WTC11 (cell line): ENCODE measurements at regions not wholly inside any gene's neighbourhood (a gene's known extent, or its start where the extent isn't known, plus 50 kb on each side); places are given as distances from the start of the nearest gene placed in this dataset.

ENCODE experiments used
- ATAC-seq: fragments of 200-7000 bp; cut with Tn5 transposase; 2 replicates; pipeline ENCODE4 v1.10.0; 2021; ENCODE audit warnings: mild to moderate bottlenecking, moderate library complexity
- CTCF ChIA-PET: fragments of 300-600 bp; sonication (Branson Sonifier 250); formaldehyde crosslinking; loops from one replicate; lab custom pipeline; 2021; ENCODE audit warnings: antibody characterized with exemption; lab: Charles Lee
- POLR2A ChIA-PET: fragments of 350-600 bp; sonication (Branson Sonifier 250); formaldehyde crosslinking; loops from one replicate; lab custom pipeline; 2021; ENCODE audit warnings: antibody characterized with exemption; lab: Charles Lee
- DNase-seq: peaks from one replicate; pipeline ENCODE4 v3.0.0; 2021; ENCODE audit warnings: low spot score
- H3K27ac Mint-ChIP-seq: 2 replicates; pipeline ENCODE4 v1.8.0; 2021; ENCODE audit warnings: mixed read lengths
- H3K27me3 Mint-ChIP-seq: 2 replicates; pipeline ENCODE4 v1.8.0; 2021; ENCODE audit warnings: low read depth, mild to moderate bottlenecking, moderate library complexity, mixed read lengths
- H3K36me3 Mint-ChIP-seq: 2 replicates; pipeline ENCODE4 v1.8.0; 2021; ENCODE audit warnings: mixed read lengths
- H3K4me1 Mint-ChIP-seq: 2 replicates; pipeline ENCODE4 v1.8.0; 2022; ENCODE audit warnings: mixed read lengths
- H3K4me3 Mint-ChIP-seq: 2 replicates; pipeline ENCODE4 v1.8.0; 2021; ENCODE audit warnings: mild to moderate bottlenecking, moderate library complexity, mixed read lengths
- H3K9me3 Mint-ChIP-seq: 2 replicates; pipeline ENCODE4 v1.8.0; 2021; ENCODE audit warnings: mixed read lengths
- AFF4 ChIP-seq: sonication (generic); formaldehyde crosslinking; IDR thresholded peaks from 2 replicates; pipeline ENCODE4 v1.8.1; 2023; ENCODE audit warnings: mild to moderate bottlenecking, missing genetic modification reagents, borderline replicate concordance
- GRHL2 ChIP-seq: fragments of 250-450 bp; sonication (Bioruptor Pico); IDR thresholded peaks from 2 replicates; pipeline ENCODE4 v1.8.0; 2022; ENCODE audit warnings: mild to moderate bottlenecking, moderate library complexity; ENCODE audit not compliant: insufficient replicate concordance, severe bottlenecking
- HMGXB4 ChIP-seq: sonication (generic); formaldehyde crosslinking; IDR thresholded peaks from 2 replicates; pipeline ENCODE4 v1.8.1; 2023; ENCODE audit warnings: mild to moderate bottlenecking, moderate library complexity, missing genetic modification reagents
- IRF2 ChIP-seq: sonication (generic); formaldehyde crosslinking; IDR thresholded peaks from 2 replicates; pipeline ENCODE4 v1.8.0; 2022; ENCODE audit warnings: low read depth, missing genetic modification reagents, borderline replicate concordance
- MYBL2 ChIP-seq: sonication (generic); formaldehyde crosslinking; IDR thresholded peaks from 2 replicates; pipeline ENCODE4 v1.8.1; 2023; ENCODE audit warnings: mild to moderate bottlenecking, moderate library complexity, missing genetic modification reagents
- NFATC4 ChIP-seq: fragments of 250-450 bp; sonication (Bioruptor Pico); IDR thresholded peaks from 2 replicates; pipeline ENCODE4 v1.9.0; 2021; ENCODE audit warnings: mild to moderate bottlenecking
- NR3C1 ChIP-seq: sonication (generic); formaldehyde crosslinking; conservative IDR thresholded peaks from 2 replicates; pipeline ENCODE4 v1.8.1; 2023; ENCODE audit warnings: low read depth, mild to moderate bottlenecking, missing genetic modification reagents
- OVOL2 ChIP-seq: fragments of 250-450 bp; sonication (Bioruptor Pico); IDR thresholded peaks from 2 replicates; pipeline ENCODE4 v1.9.0; 2021; ENCODE audit warnings: mild to moderate bottlenecking, borderline replicate concordance
- PRDM15 ChIP-seq: sonication (generic); formaldehyde crosslinking; IDR thresholded peaks from 2 replicates; pipeline ENCODE4 v1.8.0; 2022; ENCODE audit warnings: missing genetic modification reagents
- RORB ChIP-seq: fragments of 250-450 bp; sonication (Bioruptor Pico); IDR thresholded peaks from 2 replicates; pipeline ENCODE4 v1.9.0; 2021; ENCODE audit warnings: mild to moderate bottlenecking
- SMAD4 ChIP-seq: sonication (generic); formaldehyde crosslinking; IDR thresholded peaks from 2 replicates; pipeline ENCODE4 v1.8.0; 2022; ENCODE audit warnings: mild to moderate bottlenecking, missing genetic modification reagents
- SOX15 ChIP-seq: fragments of 250-450 bp; sonication (Bioruptor Pico); IDR thresholded peaks from 2 replicates; pipeline ENCODE4 v1.9.0; 2021; ENCODE audit warnings: mild to moderate bottlenecking
- TP53 ChIP-seq: sonication (generic); formaldehyde crosslinking; IDR thresholded peaks from 2 replicates; pipeline ENCODE4 v1.8.1; 2023; ENCODE audit warnings: mild to moderate bottlenecking, missing genetic modification reagents
- ZBTB21 ChIP-seq: sonication (generic); formaldehyde crosslinking; IDR thresholded peaks from 2 replicates; pipeline ENCODE4 v1.8.1; 2023; ENCODE audit warnings: mild to moderate bottlenecking, missing genetic modification reagents, borderline replicate concordance
- ZMAT4 ChIP-seq: fragments of 250-450 bp; sonication (Bioruptor Pico); IDR thresholded peaks from 2 replicates; pipeline ENCODE4 v1.9.0; 2021; ENCODE audit warnings: mild to moderate bottlenecking
- ZNF281 ChIP-seq: sonication (generic); formaldehyde crosslinking; IDR thresholded peaks from 2 replicates; pipeline ENCODE4 v1.8.0; 2023; ENCODE audit warnings: mild to moderate bottlenecking, missing genetic modification reagents
- ZNF423 ChIP-seq: fragments of 250-450 bp; sonication (Bioruptor Pico); IDR thresholded peaks from 2 replicates; pipeline ENCODE4 v2.1.2; 2022; ENCODE audit warnings: mild to moderate bottlenecking, moderate library complexity
- ZSCAN18 ChIP-seq: fragments of 250-450 bp; sonication (Bioruptor Pico); IDR thresholded peaks from 2 replicates; pipeline ENCODE4 v2.1.2; 2022; ENCODE audit warnings: mild to moderate bottlenecking, moderate library complexity
- TF ChIP-seq, protein P1 (sequence below): sonication (generic); formaldehyde crosslinking; IDR thresholded peaks from 2 replicates; pipeline ENCODE4 v1.8.1; 2022; ENCODE audit warnings: mild to moderate bottlenecking, moderate library complexity, missing genetic modification reagents
- TF ChIP-seq, protein P2 (sequence below): sonication (generic); formaldehyde crosslinking; IDR thresholded peaks from 2 replicates; pipeline ENCODE4 v1.8.1; 2023; ENCODE audit warnings: mild to moderate bottlenecking, missing genetic modification reagents, moderate library complexity

GRCh38 chr1:194374649-194375048 lies 1188.2 kb upstream of the B3GALT2 start:
- ChIA-PET POLR2A (no interaction called here), CTCF (no interaction called here)
- no peaks in the 10 kb centered on the region for H3K27me3 Mint-ChIP-seq
- H3K36me3 Mint-ChIP-seq = no peaks in the 10 kb centered on the region
- 0 out of 2 replicates have a peak, but pooled peaks cover under 1% of the 10 kb centered on the region for H3K4me1 Mint-ChIP-seq
- TF ChIP-seq TP53 (no peak), ZMAT4 (CRISPR knock-in tag) (no peak), NFATC4 (CRISPR knock-in tag) (no peak), ZSCAN18 (no peak), ZBTB21 (CRISPR knock-in tag) (no peak), OVOL2 (CRISPR knock-in tag) (no peak), ZNF281 (CRISPR knock-in tag) (no peak), RORB (no peak), MYBL2 (CRISPR knock-in tag) (no peak), NR3C1 (CRISPR knock-in tag) (no peak), HMGXB4 (CRISPR knock-in tag) (no peak), GRHL2 (CRISPR knock-in tag) (no peak), PRDM15 (CRISPR knock-in tag) (no peak), ZNF423 (no peak), IRF2 (CRISPR knock-in tag) (no peak), AFF4 (CRISPR knock-in tag) (no peak), SMAD4 (CRISPR knock-in tag) (no peak), SOX15 (CRISPR knock-in tag) (no peak)
- TF ChIP-seq, protein P1, sequence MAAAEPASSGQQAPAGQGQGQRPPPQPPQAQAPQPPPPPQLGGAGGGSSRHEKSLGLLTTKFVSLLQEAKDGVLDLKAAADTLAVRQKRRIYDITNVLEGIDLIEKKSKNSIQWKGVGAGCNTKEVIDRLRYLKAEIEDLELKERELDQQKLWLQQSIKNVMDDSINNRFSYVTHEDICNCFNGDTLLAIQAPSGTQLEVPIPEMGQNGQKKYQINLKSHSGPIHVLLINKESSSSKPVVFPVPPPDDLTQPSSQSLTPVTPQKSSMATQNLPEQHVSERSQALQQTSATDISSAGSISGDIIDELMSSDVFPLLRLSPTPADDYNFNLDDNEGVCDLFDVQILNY (CRISPR knock-in tag) = no peak
- TF ChIP-seq, protein P2, sequence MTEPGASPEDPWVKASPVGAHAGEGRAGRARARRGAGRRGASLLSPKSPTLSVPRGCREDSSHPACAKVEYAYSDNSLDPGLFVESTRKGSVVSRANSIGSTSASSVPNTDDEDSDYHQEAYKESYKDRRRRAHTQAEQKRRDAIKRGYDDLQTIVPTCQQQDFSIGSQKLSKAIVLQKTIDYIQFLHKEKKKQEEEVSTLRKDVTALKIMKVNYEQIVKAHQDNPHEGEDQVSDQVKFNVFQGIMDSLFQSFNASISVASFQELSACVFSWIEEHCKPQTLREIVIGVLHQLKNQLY (CRISPR knock-in tag) = no peak
- no peak overlapping the region for H3K4me3 Mint-ChIP-seq
- DNase-seq (no peak), ATAC-seq (no peak)
- no peaks in the 10 kb centered on the region for H3K9me3 Mint-ChIP-seq
- no peak overlapping the region for H3K27ac Mint-ChIP-seq
